COLO668 (cell line): ENCODE measurements at regions not wholly inside any gene's neighbourhood (a gene's known extent, or its start where the extent isn't known, plus 50 kb on each side); places are given as distances from the start of the nearest gene placed in this dataset.

Experiments used
- DNase-seq: peaks from one replicate; lab custom pipeline; 2025; ENCODE audit not compliant: unreplicated experiment; lab: John Stamatoyannopoulos, UW

- DNase-seq, result no peak
Observed at GRCh38 chr2:120879431-120880295, 144.0 kb downstream of the GLI2 start.

- DNase-seq, result no peak
Observed at GRCh38 chr2:120880381-120880780, 144.7 kb downstream of the GLI2 start.

GRCh38 chr2:120881981-120882788 is 146.5 kb downstream of the GLI2 start:
- no peak for DNase-seq

- no peak for DNase-seq
Observed at GRCh38 chr2:120883607-120884440, 148.2 kb downstream of the GLI2 start.

- no peak for DNase-seq
Observed at GRCh38 chr2:120884472-120885290, 149.0 kb downstream of the GLI2 start.

- no peak for DNase-seq
Observed at GRCh38 chr2:120885321-120885720, 149.7 kb downstream of the GLI2 start.

GRCh38 chr2:120885749-120886148 is 150.1 kb downstream of the GLI2 start:
- no peak for DNase-seq

GRCh38 chr2:120886534-120887319 is 151.1 kb downstream of the GLI2 start:
- DNase-seq, result no peak

GRCh38 chr2:120887320-120887697 is 151.6 kb downstream of the GLI2 start:
- no peak for DNase-seq

GRCh38 chr2:120887741-120888231 is 152.1 kb downstream of the GLI2 start:
- DNase-seq, result peak; percentile 45

- no peak for DNase-seq
Observed at GRCh38 chr2:120888851-120889250, 153.2 kb downstream of the GLI2 start.

- no peak for DNase-seq
Observed at GRCh38 chr2:120889936-120890335, 154.3 kb downstream of the GLI2 start.

- DNase-seq, result no peak
Observed at GRCh38 chr2:120890566-120891360, 155.1 kb downstream of the GLI2 start.

GRCh38 chr2:120892271-120892966 is 156.8 kb downstream of the GLI2 start:
- DNase-seq, result no peak

GRCh38 chr2:120892967-120893667 is 157.4 kb downstream of the GLI2 start:
- DNase-seq, result no peak

GRCh38 chr2:120893811-120894584 is 158.3 kb downstream of the GLI2 start:
- no peak for DNase-seq

- DNase-seq, result no peak
Observed at GRCh38 chr2:120894966-120895365, 159.3 kb downstream of the GLI2 start.
